ENCODE measurements at regions not wholly inside any gene's neighbourhood (a gene's known extent, or its start where the extent isn't known, plus 50 kb on each side); places are given as distances from the start of the nearest gene placed in this dataset.

- H3K9ac ChIP-seq (ENCODE audit: insufficient read length): no peak overlapping the region
- TF ChIP-seq POLR2AphosphoS5 (IDR thresholded peaks at IDR 0.05; ENCODE audit: borderline replicate concordance, low read depth, low read length): no peak
- TF ChIP-seq FOXP2 (optimal IDR thresholded peaks at IDR 0.05; ENCODE audit: control extremely low read depth, extremely low read length, insufficient read depth): no peak
- no peak for TF ChIP-seq EZH2 (IDR thresholded peaks at IDR 0.05)
- H3K9me3 ChIP-seq (ENCODE audit: low read depth, low read length): 0 out of 2 replicates have a peak, but pooled peaks cover 6% of the 10 kb centered on the region
- H3K27ac ChIP-seq: no peak overlapping the region
- no peak overlapping the region for H3K4me3 ChIP-seq
- H3K36me3 ChIP-seq (ENCODE audit: insufficient read depth, low read length): no peaks in the 10 kb centered on the region
- no peak for DNase-seq (ENCODE audit: low read depth, low spot score)
Measured at GRCh38 chr6:156579564-156579963, 197.6 kb upstream of the ARID1B start.

GRCh38 chr6:156577749-156578148 is 199.4 kb upstream of the ARID1B start:
- no peak overlapping the region for H3K27ac ChIP-seq
- 0 out of 2 replicates have a peak, but pooled peaks cover 6% of the 10 kb centered on the region for H3K9me3 ChIP-seq (ENCODE audit: low read depth, low read length)
- H3K36me3 ChIP-seq (ENCODE audit: insufficient read depth, low read length): no peaks in the 10 kb centered on the region
- no peak overlapping the region for H3K4me3 ChIP-seq
- TF ChIP-seq FOXP2 (optimal IDR thresholded peaks at IDR 0.05; ENCODE audit: control extremely low read depth, extremely low read length, insufficient read depth) (no peak), EZH2 (IDR thresholded peaks at IDR 0.05) (no peak), POLR2AphosphoS5 (IDR thresholded peaks at IDR 0.05; ENCODE audit: borderline replicate concordance, low read depth, low read length) (no peak)
- H3K9ac ChIP-seq (ENCODE audit: insufficient read length): no peak overlapping the region
- DNase-seq (ENCODE audit: low read depth, low spot score): no peak

- no peak overlapping the region for H3K9ac ChIP-seq (ENCODE audit: insufficient read length)
- no peak for DNase-seq (ENCODE audit: low read depth, low spot score)
- TF ChIP-seq FOXP2 (optimal IDR thresholded peaks at IDR 0.05; ENCODE audit: control extremely low read depth, extremely low read length, insufficient read depth) (no peak), EZH2 (IDR thresholded peaks at IDR 0.05) (no peak), POLR2AphosphoS5 (IDR thresholded peaks at IDR 0.05; ENCODE audit: borderline replicate concordance, low read depth, low read length) (no peak)
- no peak overlapping the region for H3K27ac ChIP-seq
- H3K9me3 ChIP-seq (ENCODE audit: low read depth, low read length): 0 out of 2 replicates have a peak, but pooled peaks cover 6% of the 10 kb centered on the region
- H3K4me3 ChIP-seq: no peak overlapping the region
- H3K36me3 ChIP-seq (ENCODE audit: insufficient read depth, low read length): no peaks in the 10 kb centered on the region
Measured at GRCh38 chr6:156575361-156575760, 201.8 kb upstream of the ARID1B start.

- TF ChIP-seq POLR2AphosphoS5 (IDR thresholded peaks at IDR 0.05; ENCODE audit: borderline replicate concordance, low read depth, low read length) (no peak), FOXP2 (optimal IDR thresholded peaks at IDR 0.05; ENCODE audit: control extremely low read depth, extremely low read length, insufficient read depth) (no peak), EZH2 (IDR thresholded peaks at IDR 0.05) (no peak)
- Histone ChIP-seq H3K27ac (no peak overlapping the region), H3K36me3 (ENCODE audit: insufficient read depth, low read length) (no peaks in the 10 kb centered on the region), H3K4me3 (no peak overlapping the region), H3K9me3 (ENCODE audit: low read depth, low read length) (no peaks in the 10 kb centered on the region), H3K9ac (ENCODE audit: insufficient read length) (no peak overlapping the region)
- no peak for DNase-seq (ENCODE audit: low read depth, low spot score)
Measured at GRCh38 chr6:156564807-156565149, 212.4 kb upstream of the ARID1B start.

- TF ChIP-seq EZH2 (IDR thresholded peaks at IDR 0.05) (no peak), FOXP2 (optimal IDR thresholded peaks at IDR 0.05; ENCODE audit: control extremely low read depth, extremely low read length, insufficient read depth) (no peak), POLR2AphosphoS5 (IDR thresholded peaks at IDR 0.05; ENCODE audit: borderline replicate concordance, low read depth, low read length) (no peak)
- no peak overlapping the region for H3K4me3 ChIP-seq
- no peak for DNase-seq (ENCODE audit: low read depth, low spot score)
- no peaks in the 10 kb centered on the region for H3K9me3 ChIP-seq (ENCODE audit: low read depth, low read length)
- H3K36me3 ChIP-seq (ENCODE audit: insufficient read depth, low read length): no peaks in the 10 kb centered on the region
- H3K9ac ChIP-seq (ENCODE audit: insufficient read length): no peak overlapping the region
- no peak overlapping the region for H3K27ac ChIP-seq
Measured at GRCh38 chr6:156564127-156564806, 212.9 kb upstream of the ARID1B start.

- Histone ChIP-seq H3K27ac (no peak overlapping the region), H3K36me3 (ENCODE audit: insufficient read depth, low read length) (no peaks in the 10 kb centered on the region), H3K9me3 (ENCODE audit: low read depth, low read length) (no peaks in the 10 kb centered on the region), H3K9ac (ENCODE audit: insufficient read length) (no peak overlapping the region), H3K4me3 (no peak overlapping the region)
- TF ChIP-seq FOXP2 (optimal IDR thresholded peaks at IDR 0.05; ENCODE audit: control extremely low read depth, extremely low read length, insufficient read depth): no peak
- TF ChIP-seq POLR2AphosphoS5 (IDR thresholded peaks at IDR 0.05; ENCODE audit: borderline replicate concordance, low read depth, low read length): no peak
- TF ChIP-seq EZH2 (IDR thresholded peaks at IDR 0.05): no peak
- DNase-seq (ENCODE audit: low read depth, low spot score): no peak
Measured at GRCh38 chr6:156563714-156564113, 213.5 kb upstream of the ARID1B start.

GRCh38 chr6:156562636-156563035 is 214.5 kb upstream of the ARID1B start:
- Histone ChIP-seq H3K9me3 (ENCODE audit: low read depth, low read length) (no peaks in the 10 kb centered on the region), H3K9ac (ENCODE audit: insufficient read length) (no peak overlapping the region), H3K4me3 (no peak overlapping the region), H3K36me3 (ENCODE audit: insufficient read depth, low read length) (no peaks in the 10 kb centered on the region), H3K27ac (no peak overlapping the region)
- TF ChIP-seq FOXP2 (optimal IDR thresholded peaks at IDR 0.05; ENCODE audit: control extremely low read depth, extremely low read length, insufficient read depth) (no peak), POLR2AphosphoS5 (IDR thresholded peaks at IDR 0.05; ENCODE audit: borderline replicate concordance, low read depth, low read length) (no peak), EZH2 (IDR thresholded peaks at IDR 0.05) (no peak)
- DNase-seq (ENCODE audit: low read depth, low spot score): no peak

GRCh38 chr6:156562019-156562418 is 215.2 kb upstream of the ARID1B start:
- no peaks in the 10 kb centered on the region for H3K9me3 ChIP-seq (ENCODE audit: low read depth, low read length)
- TF ChIP-seq EZH2 (IDR thresholded peaks at IDR 0.05) (no peak), FOXP2 (optimal IDR thresholded peaks at IDR 0.05; ENCODE audit: control extremely low read depth, extremely low read length, insufficient read depth) (no peak), POLR2AphosphoS5 (IDR thresholded peaks at IDR 0.05; ENCODE audit: borderline replicate concordance, low read depth, low read length) (no peak)
- no peak overlapping the region for H3K27ac ChIP-seq
- H3K9ac ChIP-seq (ENCODE audit: insufficient read length): no peak overlapping the region
- no peak overlapping the region for H3K4me3 ChIP-seq
- H3K36me3 ChIP-seq (ENCODE audit: insufficient read depth, low read length): no peaks in the 10 kb centered on the region
- DNase-seq (ENCODE audit: low read depth, low spot score): no peak

GRCh38 chr6:156560476-156560875 is 216.7 kb upstream of the ARID1B start:
- H3K9ac ChIP-seq (ENCODE audit: insufficient read length): no peak overlapping the region
- TF ChIP-seq EZH2 (IDR thresholded peaks at IDR 0.05): no peak
- no peak for TF ChIP-seq FOXP2 (optimal IDR thresholded peaks at IDR 0.05; ENCODE audit: control extremely low read depth, extremely low read length, insufficient read depth)
- TF ChIP-seq POLR2AphosphoS5 (IDR thresholded peaks at IDR 0.05; ENCODE audit: borderline replicate concordance, low read depth, low read length): no peak
- no peak for DNase-seq (ENCODE audit: low read depth, low spot score)
- H3K4me3 ChIP-seq: no peak overlapping the region
- no peaks in the 10 kb centered on the region for H3K36me3 ChIP-seq (ENCODE audit: insufficient read depth, low read length)
- H3K27ac ChIP-seq: no peak overlapping the region
- no peaks in the 10 kb centered on the region for H3K9me3 ChIP-seq (ENCODE audit: low read depth, low read length)

Measured in SK-N-MC (cell line).